ENCODE measurements at regions not wholly inside any gene's neighbourhood (a gene's known extent, or its start where the extent isn't known, plus 50 kb on each side); places are given as distances from the start of the nearest gene placed in this dataset.

DNA sequence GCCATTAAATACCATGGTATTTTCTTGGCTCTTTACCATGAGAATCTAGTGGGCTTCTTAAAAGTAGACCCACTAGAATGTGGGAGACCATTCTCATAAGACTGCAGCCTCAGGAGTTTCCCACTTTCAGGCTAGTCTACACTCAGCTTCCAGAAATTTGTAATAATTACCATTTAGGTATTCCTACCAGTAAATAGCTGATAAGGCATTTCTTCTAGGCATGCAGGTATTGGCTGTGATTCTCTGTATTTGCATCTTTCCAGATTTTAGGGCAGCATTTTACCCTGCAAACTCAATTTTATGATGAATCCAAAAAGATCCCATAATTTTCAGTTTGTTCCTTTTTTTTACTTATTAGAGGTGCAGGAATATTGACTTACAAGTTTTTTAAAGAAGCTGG, 496.6 kb downstream of the TRAM1L1 start:
- H3K36me3 ChIP-seq (ENCODE audit: low read depth), result no peaks in the 10 kb centered on the region
- no peak for DNase-seq (ENCODE audit: low spot score)
- no peak overlapping the region for H3K4me3 ChIP-seq (ENCODE audit: severe bottlenecking)
- no peaks in the 10 kb centered on the region for H3K9me3 ChIP-seq (ENCODE audit: severe bottlenecking)
- no peak for ATAC-seq (ENCODE audit: low read depth)
- no peak overlapping the region for H3K27ac ChIP-seq (ENCODE audit: poor library complexity, severe bottlenecking)
- TF ChIP-seq, protein P1, sequence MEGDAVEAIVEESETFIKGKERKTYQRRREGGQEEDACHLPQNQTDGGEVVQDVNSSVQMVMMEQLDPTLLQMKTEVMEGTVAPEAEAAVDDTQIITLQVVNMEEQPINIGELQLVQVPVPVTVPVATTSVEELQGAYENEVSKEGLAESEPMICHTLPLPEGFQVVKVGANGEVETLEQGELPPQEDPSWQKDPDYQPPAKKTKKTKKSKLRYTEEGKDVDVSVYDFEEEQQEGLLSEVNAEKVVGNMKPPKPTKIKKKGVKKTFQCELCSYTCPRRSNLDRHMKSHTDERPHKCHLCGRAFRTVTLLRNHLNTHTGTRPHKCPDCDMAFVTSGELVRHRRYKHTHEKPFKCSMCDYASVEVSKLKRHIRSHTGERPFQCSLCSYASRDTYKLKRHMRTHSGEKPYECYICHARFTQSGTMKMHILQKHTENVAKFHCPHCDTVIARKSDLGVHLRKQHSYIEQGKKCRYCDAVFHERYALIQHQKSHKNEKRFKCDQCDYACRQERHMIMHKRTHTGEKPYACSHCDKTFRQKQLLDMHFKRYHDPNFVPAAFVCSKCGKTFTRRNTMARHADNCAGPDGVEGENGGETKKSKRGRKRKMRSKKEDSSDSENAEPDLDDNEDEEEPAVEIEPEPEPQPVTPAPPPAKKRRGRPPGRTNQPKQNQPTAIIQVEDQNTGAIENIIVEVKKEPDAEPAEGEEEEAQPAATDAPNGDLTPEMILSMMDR (IDR thresholded peaks at IDR 0.05; ENCODE audit: poor library complexity, severe bottlenecking), result no peak
- H3K27me3 ChIP-seq (ENCODE audit: insufficient read depth, poor library complexity, severe bottlenecking), result no peaks in the 10 kb centered on the region
- no peaks in the 10 kb centered on the region for H3K4me1 ChIP-seq (ENCODE audit: insufficient read depth, poor library complexity, severe bottlenecking)

DNA sequence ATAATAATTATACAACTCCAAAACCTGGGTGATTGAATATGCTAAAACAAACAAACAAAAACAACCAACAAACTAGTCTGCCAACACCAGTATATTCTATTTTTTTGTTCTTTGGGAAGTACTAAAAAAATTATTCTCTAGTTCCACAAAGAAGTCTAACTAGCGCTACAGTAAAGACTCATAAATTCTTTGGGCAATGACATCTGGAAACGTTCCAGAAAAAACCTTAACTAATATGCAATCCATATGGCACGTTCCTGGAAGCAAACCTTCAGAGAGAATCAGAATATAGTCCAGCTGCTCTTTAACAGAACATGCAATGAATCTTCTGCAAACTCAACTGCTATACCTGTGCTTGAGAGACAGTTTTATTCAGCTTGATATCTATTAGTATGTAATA, 500.1 kb downstream of the TRAM1L1 start:
- H3K36me3 ChIP-seq (ENCODE audit: low read depth), result no peaks in the 10 kb centered on the region
- no peaks in the 10 kb centered on the region for H3K27me3 ChIP-seq (ENCODE audit: insufficient read depth, poor library complexity, severe bottlenecking)
- H3K9me3 ChIP-seq (ENCODE audit: severe bottlenecking), result no peaks in the 10 kb centered on the region
- H3K4me1 ChIP-seq (ENCODE audit: insufficient read depth, poor library complexity, severe bottlenecking), result no peaks in the 10 kb centered on the region
- no peak overlapping the region for H3K4me3 ChIP-seq (ENCODE audit: severe bottlenecking)
- DNase-seq (ENCODE audit: low spot score) (no peak), ATAC-seq (ENCODE audit: low read depth) (no peak)
- TF ChIP-seq, protein P1 (IDR thresholded peaks at IDR 0.05; ENCODE audit: poor library complexity, severe bottlenecking), result no peak
- no peak overlapping the region for H3K27ac ChIP-seq (ENCODE audit: poor library complexity, severe bottlenecking)

DNA sequence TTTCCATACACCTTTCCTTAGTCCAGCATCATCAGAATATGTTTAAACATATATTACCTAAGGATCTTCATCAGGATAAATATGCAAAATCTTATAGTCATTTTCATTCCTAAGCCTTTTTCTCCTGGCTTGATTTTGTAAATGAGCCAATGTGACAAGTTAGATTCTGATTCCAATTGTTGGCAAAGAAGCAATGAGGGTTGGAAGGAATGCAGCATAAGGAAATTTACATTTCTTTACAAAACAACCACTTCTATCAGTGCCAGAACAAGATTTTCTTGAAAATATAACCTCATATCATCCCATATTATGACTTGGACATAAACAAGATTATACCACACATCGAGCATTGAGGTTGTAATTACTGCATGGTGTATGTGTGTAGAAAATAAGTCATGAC, 508.1 kb downstream of the TRAM1L1 start:
- Histone ChIP-seq H3K4me1 (ENCODE audit: insufficient read depth, poor library complexity, severe bottlenecking) (no peaks in the 10 kb centered on the region), H3K4me3 (ENCODE audit: severe bottlenecking) (no peak overlapping the region), H3K9me3 (ENCODE audit: severe bottlenecking) (no peaks in the 10 kb centered on the region), H3K36me3 (ENCODE audit: low read depth) (no peaks in the 10 kb centered on the region), H3K27me3 (ENCODE audit: insufficient read depth, poor library complexity, severe bottlenecking) (no peaks in the 10 kb centered on the region), H3K27ac (ENCODE audit: poor library complexity, severe bottlenecking) (no peak overlapping the region)
- ATAC-seq (ENCODE audit: low read depth), result no peak
- TF ChIP-seq, protein P1 (IDR thresholded peaks at IDR 0.05; ENCODE audit: poor library complexity, severe bottlenecking), result no peak
- no peak for DNase-seq (ENCODE audit: low spot score)

DNA sequence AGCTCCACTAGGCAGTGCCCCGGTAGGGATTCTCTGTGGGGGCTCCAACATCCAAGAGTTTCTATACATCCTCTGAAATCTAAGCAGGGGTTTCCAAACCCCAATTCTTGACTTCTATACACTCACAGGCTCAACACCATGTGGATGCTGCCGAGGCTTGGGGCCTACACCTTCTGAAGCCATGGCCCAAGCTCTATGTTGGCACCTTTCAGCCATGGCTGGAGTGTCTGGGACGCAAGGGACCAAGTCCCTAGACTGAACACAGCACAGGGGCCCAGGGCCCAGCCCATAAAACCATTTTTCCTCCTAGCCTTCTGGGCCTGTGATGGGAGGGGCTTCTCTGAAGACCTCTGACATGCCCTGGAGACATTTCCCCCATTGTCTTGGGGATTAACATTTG, 511.8 kb downstream of the TRAM1L1 start:
- no peaks in the 10 kb centered on the region for H3K36me3 ChIP-seq (ENCODE audit: low read depth)
- ATAC-seq (ENCODE audit: low read depth), result no peak
- no peaks in the 10 kb centered on the region for H3K9me3 ChIP-seq (ENCODE audit: severe bottlenecking)
- no peaks in the 10 kb centered on the region for H3K4me1 ChIP-seq (ENCODE audit: insufficient read depth, poor library complexity, severe bottlenecking)
- TF ChIP-seq, protein P1 (IDR thresholded peaks at IDR 0.05; ENCODE audit: poor library complexity, severe bottlenecking), result no peak
- no peak overlapping the region for H3K27ac ChIP-seq (ENCODE audit: poor library complexity, severe bottlenecking)
- no peak overlapping the region for H3K4me3 ChIP-seq (ENCODE audit: severe bottlenecking)
- no peaks in the 10 kb centered on the region for H3K27me3 ChIP-seq (ENCODE audit: insufficient read depth, poor library complexity, severe bottlenecking)
- DNase-seq (ENCODE audit: low spot score), result no peak

DNA sequence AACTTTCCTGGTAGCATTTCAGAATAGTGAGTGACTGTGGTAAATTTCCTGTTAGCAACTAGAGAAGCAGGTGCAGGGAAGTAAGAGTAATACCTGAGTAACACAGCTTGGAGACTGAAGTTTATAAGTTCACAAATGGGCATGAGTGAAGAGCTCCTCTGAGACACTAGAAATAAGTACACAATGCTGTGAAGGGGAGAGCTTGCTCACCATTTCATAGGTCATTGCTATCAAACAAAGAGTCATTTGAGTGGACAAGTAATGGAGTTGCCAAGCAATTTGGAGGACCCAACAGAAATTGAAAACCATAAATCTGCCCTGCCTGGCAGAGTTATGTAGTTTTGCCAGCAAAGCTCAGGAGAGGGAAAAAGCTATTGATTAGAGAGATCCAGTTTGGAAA, 523.6 kb downstream of the TRAM1L1 start:
- Histone ChIP-seq H3K4me1 (ENCODE audit: insufficient read depth, poor library complexity, severe bottlenecking) (no peaks in the 10 kb centered on the region), H3K27me3 (ENCODE audit: insufficient read depth, poor library complexity, severe bottlenecking) (no peaks in the 10 kb centered on the region), H3K4me3 (ENCODE audit: severe bottlenecking) (no peak overlapping the region), H3K36me3 (ENCODE audit: low read depth) (no peaks in the 10 kb centered on the region), H3K27ac (ENCODE audit: poor library complexity, severe bottlenecking) (no peak overlapping the region), H3K9me3 (ENCODE audit: severe bottlenecking) (no peaks in the 10 kb centered on the region)
- TF ChIP-seq, protein P1 (IDR thresholded peaks at IDR 0.05; ENCODE audit: poor library complexity, severe bottlenecking), result no peak
- ATAC-seq (ENCODE audit: low read depth) (no peak), DNase-seq (ENCODE audit: low spot score) (no peak)
